GM12875 (cell line): ENCODE measurements at regions not wholly inside any gene's neighbourhood (a gene's known extent, or its start where the extent isn't known, plus 50 kb on each side); places are given as distances from the start of the nearest gene placed in this dataset.

Experiments
- H3K4me3 ChIP-seq: one replicate; pipeline ENCODE4 v1.5.1; 2011; ENCODE audit warnings: low read depth, low read length, control low read depth
- TF ChIP-seq, protein P1 (sequence below): IDR thresholded peaks from 2 replicates; pipeline ENCODE4 v1.5.1; 2011; ENCODE audit warnings: low read depth, mild to moderate bottlenecking, control low read depth, inconsistent platforms, low read length, moderate library complexity, borderline replicate concordance; ENCODE audit not compliant: insufficient read depth

DNA sequence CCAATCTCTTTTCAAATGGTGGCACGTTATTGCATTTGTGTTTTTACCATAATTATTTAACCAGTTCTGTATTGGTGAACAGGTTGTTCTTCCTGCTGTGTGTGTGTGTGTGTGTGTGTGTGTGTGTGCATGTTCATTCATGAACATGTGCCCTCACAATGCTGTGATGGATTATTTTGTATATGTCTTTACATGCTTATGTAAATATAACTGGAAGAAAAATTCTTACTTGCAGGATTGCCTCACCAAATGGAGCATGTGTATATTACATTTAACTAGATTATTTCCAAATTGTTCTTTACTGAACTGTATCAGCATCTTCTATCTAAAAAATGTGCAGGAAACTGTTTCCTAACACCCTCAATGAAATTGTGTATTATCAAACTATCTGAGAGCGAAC lies 175.2 kb upstream of the ZPLD1 start:
- TF ChIP-seq, protein P1, sequence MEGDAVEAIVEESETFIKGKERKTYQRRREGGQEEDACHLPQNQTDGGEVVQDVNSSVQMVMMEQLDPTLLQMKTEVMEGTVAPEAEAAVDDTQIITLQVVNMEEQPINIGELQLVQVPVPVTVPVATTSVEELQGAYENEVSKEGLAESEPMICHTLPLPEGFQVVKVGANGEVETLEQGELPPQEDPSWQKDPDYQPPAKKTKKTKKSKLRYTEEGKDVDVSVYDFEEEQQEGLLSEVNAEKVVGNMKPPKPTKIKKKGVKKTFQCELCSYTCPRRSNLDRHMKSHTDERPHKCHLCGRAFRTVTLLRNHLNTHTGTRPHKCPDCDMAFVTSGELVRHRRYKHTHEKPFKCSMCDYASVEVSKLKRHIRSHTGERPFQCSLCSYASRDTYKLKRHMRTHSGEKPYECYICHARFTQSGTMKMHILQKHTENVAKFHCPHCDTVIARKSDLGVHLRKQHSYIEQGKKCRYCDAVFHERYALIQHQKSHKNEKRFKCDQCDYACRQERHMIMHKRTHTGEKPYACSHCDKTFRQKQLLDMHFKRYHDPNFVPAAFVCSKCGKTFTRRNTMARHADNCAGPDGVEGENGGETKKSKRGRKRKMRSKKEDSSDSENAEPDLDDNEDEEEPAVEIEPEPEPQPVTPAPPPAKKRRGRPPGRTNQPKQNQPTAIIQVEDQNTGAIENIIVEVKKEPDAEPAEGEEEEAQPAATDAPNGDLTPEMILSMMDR: no peak
- no peak overlapping the region for H3K4me3 ChIP-seq

DNA sequence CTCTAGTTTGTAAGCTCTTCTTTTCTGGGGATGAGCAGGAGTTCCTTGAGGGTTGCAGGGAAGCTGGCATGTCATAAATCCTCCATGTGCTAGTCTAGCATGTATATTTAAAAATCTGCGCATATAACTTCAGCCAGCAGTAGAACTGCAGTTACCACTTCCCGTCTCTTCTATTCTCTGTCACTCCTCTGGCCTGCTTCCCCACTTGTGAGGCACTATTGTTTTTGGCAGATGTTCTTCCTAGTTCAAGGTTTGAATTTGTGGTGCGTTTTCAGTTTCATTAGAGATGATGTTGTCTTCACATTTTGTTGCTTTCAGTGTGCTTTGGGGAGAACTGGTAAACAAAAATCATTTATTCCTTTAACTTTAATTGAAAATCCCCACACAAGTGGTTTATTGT lies 169.1 kb upstream of the ZPLD1 start:
- H3K4me3 ChIP-seq: no peak overlapping the region
- TF ChIP-seq, protein P1: no peak

DNA sequence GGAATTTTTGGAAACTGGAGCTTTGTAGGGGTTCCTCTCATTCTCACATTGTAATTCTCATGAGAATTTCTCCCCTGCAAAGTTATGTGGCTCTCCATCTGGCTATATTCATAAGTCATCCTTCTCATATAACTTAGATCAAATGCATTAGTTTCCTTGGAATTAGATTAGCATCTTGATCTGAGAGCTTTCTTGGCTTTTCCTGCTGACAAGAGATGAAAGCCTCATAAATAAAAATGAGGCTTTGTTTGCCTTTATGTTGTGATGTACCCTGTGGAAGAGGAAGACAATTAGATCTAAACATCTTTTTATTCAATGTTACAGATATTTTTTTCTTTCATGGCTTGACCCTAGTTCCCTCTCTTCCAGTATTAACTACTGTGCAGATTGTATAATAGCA lies 165.4 kb upstream of the ZPLD1 start:
- TF ChIP-seq, protein P1: no peak
- H3K4me3 ChIP-seq: no peak overlapping the region

DNA sequence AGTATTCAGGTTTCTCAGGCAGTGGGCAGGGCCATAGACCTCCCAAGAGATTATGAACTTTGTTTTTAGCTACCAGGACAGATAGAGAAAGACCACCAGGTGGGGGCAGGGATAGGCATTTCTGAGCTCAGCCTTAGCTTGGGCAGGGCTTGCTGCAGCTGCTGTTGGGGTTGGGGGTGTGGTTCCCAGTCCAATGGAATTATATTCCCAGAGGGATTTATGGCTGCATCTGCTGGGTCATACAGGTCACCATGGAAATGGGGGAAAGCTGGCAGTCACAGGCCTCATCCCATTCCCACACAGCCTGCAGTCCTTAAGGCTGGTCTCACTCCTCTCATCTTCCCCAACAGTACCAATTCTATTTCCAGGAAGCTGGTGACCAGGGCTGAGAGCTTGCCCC lies 144.6 kb upstream of the ZPLD1 start:
- TF ChIP-seq, protein P1: no peak
- no peak overlapping the region for H3K4me3 ChIP-seq

DNA sequence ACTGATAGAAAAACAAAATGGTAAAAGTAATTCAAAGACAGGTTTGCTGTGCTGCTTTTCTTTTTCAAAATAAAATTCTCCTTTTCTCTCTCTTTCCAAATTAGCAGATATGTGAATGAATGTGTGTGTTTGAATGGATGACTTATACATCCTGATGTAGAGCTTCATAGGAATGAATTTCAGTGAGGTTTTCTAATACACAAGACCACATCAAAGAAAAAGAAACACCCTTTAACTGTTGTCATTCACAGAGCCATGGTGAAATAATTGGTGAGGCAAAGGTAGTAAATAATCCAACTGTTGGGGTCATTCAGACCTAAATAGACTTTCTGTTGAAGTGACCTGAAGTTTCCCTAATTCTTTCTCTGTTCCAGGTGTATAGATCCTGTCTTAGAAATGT lies 139.1 kb upstream of the ZPLD1 start:
- no peak overlapping the region for H3K4me3 ChIP-seq
- TF ChIP-seq, protein P1: no peak

DNA sequence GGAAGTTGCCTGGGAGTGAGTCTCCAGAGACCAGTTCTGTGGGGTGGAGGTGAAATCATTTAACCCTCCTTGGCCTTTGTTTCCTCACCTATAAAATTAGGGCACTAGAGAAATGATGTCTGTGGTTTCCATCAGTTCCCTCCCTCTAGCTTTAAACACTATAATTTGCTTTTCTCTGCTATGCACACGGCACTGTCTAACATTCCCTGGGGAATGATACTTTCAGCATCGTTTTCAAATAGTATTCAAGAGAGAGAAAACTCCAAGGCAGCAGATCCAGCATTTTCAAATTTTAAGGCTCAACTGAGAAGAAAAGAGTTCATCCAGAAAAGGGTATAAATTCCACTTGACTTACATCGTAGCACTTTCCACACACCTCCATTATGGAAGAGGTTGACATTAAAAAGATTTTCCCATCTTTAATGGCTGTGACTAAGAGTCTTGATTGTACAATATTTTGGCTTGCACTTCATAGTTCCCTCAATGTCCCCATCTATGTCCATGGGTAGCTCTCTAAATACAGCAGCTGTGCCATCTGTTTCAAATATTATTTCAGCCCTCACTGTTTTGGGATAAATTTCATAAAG lies 137.7 kb upstream of the ZPLD1 start:
- TF ChIP-seq, protein P1: no peak
- H3K4me3 ChIP-seq: no peak overlapping the region

DNA sequence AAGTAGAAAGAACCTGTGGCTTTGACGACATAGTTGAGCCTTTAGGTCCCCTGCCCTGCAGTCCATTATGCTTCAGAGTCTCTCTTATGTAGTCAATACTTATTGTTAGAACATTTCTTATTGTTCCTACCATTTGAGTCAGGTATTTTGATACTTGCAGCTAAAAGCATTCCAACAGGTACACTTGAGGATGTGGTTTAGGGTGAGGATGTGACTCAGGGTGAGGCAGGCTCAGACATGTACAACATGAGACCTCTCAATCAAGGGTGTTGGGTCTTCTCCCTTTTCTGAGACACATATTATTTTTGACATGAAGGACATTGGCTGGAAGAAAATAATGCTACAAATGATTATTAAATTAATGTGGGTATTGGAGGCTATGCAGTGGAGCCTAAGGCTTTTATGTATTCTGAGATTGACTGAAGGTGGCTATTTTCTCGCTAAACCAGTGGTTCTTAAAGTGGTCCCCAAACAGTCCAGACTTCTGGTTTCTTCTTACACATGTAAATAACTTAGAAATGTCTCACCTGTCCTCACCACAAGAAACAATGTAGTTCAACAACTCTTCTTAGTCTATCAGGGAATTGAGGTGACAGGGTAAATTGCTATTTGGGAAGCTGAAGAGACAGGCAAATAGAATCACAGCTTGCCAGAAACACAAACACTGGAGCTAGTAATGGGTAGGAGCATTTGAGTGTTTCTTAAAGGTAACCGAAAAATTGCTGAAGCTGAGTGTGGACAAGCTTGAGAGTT lies 135.5 kb upstream of the ZPLD1 start:
- TF ChIP-seq, protein P1: no peak
- H3K4me3 ChIP-seq: no peak overlapping the region
